ENCODE measurements at regions not wholly inside any gene's neighbourhood (a gene's known extent, or its start where the extent isn't known, plus 50 kb on each side); places are given as distances from the start of the nearest gene placed in this dataset.
"Not testable (repeated sequence)": the region's sequence is repeated elsewhere in the genome, so short reads cannot be mapped to it uniquely, and the experiment has no call there.

DNA sequence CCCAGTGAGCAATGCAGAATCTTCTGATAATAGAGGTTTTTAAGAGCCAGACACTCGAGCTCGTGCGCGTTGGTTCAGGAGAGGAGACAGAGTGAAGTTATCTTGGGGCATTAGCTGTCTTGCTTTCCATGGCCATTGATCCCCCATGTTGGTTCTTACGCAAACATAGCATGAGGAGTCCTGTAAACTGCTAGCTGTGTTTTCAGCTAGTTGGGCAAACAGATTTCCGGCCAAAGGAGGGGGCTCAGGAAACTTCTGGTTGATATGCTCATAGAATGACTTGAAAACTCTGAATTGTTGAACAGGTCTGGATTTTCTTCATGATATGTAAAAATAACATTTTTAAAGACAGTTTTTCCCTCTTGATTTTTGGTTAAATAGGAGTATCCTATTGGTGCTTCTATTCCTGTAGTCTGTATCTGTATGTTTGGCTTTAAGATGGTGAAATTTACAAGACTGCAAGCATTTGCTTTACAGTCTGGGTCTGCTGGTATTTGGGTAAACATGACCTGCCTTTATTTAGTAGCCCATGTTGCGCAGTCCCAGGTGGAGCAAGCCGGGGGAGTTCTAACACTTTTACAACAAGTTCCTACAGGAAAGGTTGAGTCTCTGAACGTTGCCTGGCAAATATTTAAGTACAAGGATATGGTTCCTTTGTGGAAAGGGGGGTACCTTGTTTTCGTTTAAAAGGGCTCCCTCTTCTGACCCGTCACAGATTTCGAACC lies 218.4 kb upstream of the KCND2 start:
- Histone ChIP-seq H3K27ac (ENCODE audit: insufficient read depth, low read depth, low read length, poor library complexity, severe bottlenecking) (no peak overlapping the region), H3K4me1 (ENCODE audit: control insufficient read depth, insufficient read depth, low read length) (no peaks in the 10 kb centered on the region), H3K4me3 (ENCODE audit: insufficient read depth, low read depth, low read length) (no peak overlapping the region)

DNA sequence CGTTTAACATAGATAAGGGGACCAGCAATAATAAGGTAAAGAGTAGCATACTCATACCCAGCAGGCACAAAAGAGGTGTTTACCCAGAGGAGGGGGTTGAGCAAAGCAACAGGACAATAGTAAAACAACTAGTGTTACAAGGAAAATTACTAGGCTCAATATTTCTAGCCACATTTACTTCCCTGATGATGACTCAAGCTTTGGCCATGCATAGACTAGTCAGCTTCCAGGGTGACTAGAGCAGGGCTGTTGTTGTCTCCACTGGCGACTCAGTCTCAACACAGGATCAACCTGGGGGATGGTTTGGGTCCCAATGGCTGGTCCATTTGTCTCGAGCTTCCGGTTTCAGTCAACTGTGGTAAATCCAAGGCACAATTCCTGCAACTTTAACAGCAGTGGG lies 217.7 kb upstream of the KCND2 start:
- Histone ChIP-seq H3K4me1 (ENCODE audit: control insufficient read depth, insufficient read depth, low read length) (no peaks in the 10 kb centered on the region), H3K36me3 (ENCODE audit: control insufficient read depth, insufficient read depth, low read length) (no peaks in the 10 kb centered on the region), H3K9me3 (ENCODE audit: control insufficient read depth, low read length) (no peaks in the 10 kb centered on the region), H3K27me3 (ENCODE audit: control insufficient read depth, insufficient read depth, low read length, poor library complexity, severe bottlenecking) (no peaks in the 10 kb centered on the region), H3K27ac (ENCODE audit: insufficient read depth, low read depth, low read length, poor library complexity, severe bottlenecking) (no peak overlapping the region), H3K4me3 (ENCODE audit: insufficient read depth, low read depth, low read length) (no peak overlapping the region)
- 93 to 96% methylated on average over 4 of the region's 4 CpGs for WGBS, 2 experiments

More for the DNA sequence above, 218.4 kb upstream of the KCND2 start:
- Histone ChIP-seq H3K36me3 (ENCODE audit: control insufficient read depth, insufficient read depth, low read length) (no peaks in the 10 kb centered on the region), H3K27me3 (ENCODE audit: control insufficient read depth, insufficient read depth, low read length, poor library complexity, severe bottlenecking) (no peaks in the 10 kb centered on the region), H3K9me3 (ENCODE audit: control insufficient read depth, low read length) (no peaks in the 10 kb centered on the region)
- 91 to 95% methylated on average over 12 of the region's 12 CpGs for WGBS, 2 experiments

DNA sequence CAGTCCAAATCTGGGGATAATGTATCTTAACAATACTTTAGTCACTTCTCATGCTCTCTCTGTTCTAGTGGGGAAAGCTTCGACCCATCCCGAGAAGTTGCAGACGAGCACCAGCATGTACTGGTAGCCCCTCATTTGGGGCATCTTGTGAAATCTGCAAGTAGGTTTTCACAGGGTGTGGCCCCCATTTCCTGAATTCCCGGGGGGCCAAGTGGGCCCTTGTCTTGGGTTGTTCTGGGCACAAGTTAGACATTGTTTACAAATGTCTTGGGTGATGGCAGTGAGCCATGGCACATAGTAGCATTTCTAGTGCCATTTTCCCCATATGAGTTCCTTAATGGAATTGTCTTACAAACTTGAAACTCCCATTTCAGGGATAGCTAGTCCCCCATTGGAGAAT lies 216.7 kb upstream of the KCND2 start:
- Histone ChIP-seq H3K36me3 (ENCODE audit: control insufficient read depth, insufficient read depth, low read length) (no peaks in the 10 kb centered on the region), H3K4me3 (ENCODE audit: insufficient read depth, low read depth, low read length) (no peak overlapping the region), H3K27me3 (ENCODE audit: control insufficient read depth, insufficient read depth, low read length, poor library complexity, severe bottlenecking) (no peaks in the 10 kb centered on the region), H3K9me3 (ENCODE audit: control insufficient read depth, low read length) (no peaks in the 10 kb centered on the region), H3K4me1 (ENCODE audit: control insufficient read depth, insufficient read depth, low read length) (no peaks in the 10 kb centered on the region), H3K27ac (ENCODE audit: insufficient read depth, low read depth, low read length, poor library complexity, severe bottlenecking) (no peak overlapping the region)
- 95 to 98% methylated on average over 4 of the region's 4 CpGs for WGBS, 2 experiments

DNA sequence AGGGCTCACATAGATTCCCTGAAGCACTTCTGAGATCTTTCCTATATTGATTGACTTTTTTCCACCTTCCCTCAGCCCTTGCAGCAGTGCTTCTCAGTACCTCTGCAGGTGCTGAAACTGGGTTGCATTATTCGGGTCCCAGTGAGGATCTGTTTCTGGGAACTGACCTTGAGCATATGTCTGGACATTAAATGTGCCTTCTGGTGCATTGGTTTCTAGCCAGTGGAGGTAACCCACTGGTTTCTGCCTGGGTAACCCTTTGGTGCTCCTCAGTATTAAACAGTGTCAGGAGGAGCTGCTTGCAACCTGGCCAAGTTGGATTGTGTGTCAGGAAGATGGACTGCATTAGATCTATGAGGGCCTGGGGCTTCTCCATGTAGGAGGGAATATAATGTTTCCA lies 213.3 kb upstream of the KCND2 start:
- Histone ChIP-seq H3K4me3 (ENCODE audit: insufficient read depth, low read depth, low read length) (no peak overlapping the region), H3K27me3 (ENCODE audit: control insufficient read depth, insufficient read depth, low read length, poor library complexity, severe bottlenecking) (no peaks in the 10 kb centered on the region), H3K4me1 (ENCODE audit: control insufficient read depth, insufficient read depth, low read length) (no peaks in the 10 kb centered on the region), H3K9me3 (ENCODE audit: control insufficient read depth, low read length) (no peaks in the 10 kb centered on the region), H3K27ac (ENCODE audit: insufficient read depth, low read depth, low read length, poor library complexity, severe bottlenecking) (no peak overlapping the region), H3K36me3 (ENCODE audit: control insufficient read depth, insufficient read depth, low read length) (no peaks in the 10 kb centered on the region)
- WGBS, 2 experiments, result 91 to 100% methylated on average over 1 of the region's 1 CpG

DNA sequence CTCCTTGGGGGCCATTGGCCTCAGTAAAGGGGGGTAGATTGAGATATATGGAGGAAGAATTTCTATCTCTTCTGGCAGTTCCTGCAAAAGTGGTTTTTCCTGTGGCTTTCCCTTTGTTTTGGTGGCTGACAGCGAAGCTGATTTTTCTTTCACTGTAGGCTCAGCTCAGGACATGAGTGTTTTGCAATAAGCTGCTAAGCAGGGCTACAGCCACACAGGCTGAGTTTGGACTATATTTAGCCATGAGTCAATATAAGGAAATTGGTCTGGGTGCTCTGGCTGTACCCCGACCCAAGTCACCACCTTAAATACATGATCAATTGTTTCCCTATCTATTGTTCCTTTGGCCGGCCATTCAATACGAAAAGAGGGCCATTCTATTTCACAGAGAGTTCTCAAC lies 212.7 kb upstream of the KCND2 start:
- H3K27ac ChIP-seq (ENCODE audit: insufficient read depth, low read depth, low read length, poor library complexity, severe bottlenecking), result no peak overlapping the region
- no peak overlapping the region for H3K4me3 ChIP-seq (ENCODE audit: insufficient read depth, low read depth, low read length)

DNA sequence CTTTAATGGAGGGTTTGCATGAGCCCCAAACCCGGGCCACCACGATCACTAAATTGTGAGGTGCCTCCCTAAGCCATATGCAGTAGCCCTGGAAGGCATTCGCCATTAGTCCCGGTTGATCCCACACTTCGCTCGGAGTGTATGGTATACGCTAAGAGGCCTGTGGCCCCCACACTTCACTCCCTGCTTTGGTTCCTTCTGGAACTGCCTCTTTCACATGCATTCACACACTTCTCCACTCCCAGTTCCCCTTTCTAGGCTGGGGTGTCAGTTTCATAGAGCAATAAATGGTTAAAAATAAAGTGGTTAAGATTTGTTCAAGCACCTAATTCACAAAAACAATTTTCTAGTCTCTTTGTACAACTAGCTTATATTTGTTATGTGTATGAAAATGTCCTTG lies 212.1 kb upstream of the KCND2 start:
- WGBS, 2 experiments, result 94 to 98% methylated on average over 7 of the region's 7 CpGs
- Histone ChIP-seq H3K27ac (ENCODE audit: insufficient read depth, low read depth, low read length, poor library complexity, severe bottlenecking) (no peak overlapping the region), H3K36me3 (ENCODE audit: control insufficient read depth, insufficient read depth, low read length) (no peaks in the 10 kb centered on the region), H3K4me1 (ENCODE audit: control insufficient read depth, insufficient read depth, low read length) (no peaks in the 10 kb centered on the region), H3K27me3 (ENCODE audit: control insufficient read depth, insufficient read depth, low read length, poor library complexity, severe bottlenecking) (no peaks in the 10 kb centered on the region), H3K4me3 (ENCODE audit: insufficient read depth, low read depth, low read length) (no peak overlapping the region), H3K9me3 (ENCODE audit: control insufficient read depth, low read length) (no peaks in the 10 kb centered on the region)

More for the DNA sequence above, 212.7 kb upstream of the KCND2 start:
- 88% methylated on average over 4 of the region's 4 CpGs for WGBS, 2 experiments
- no peaks in the 10 kb centered on the region for H3K9me3 ChIP-seq (ENCODE audit: control insufficient read depth, low read length)
- no peaks in the 10 kb centered on the region for H3K36me3 ChIP-seq (ENCODE audit: control insufficient read depth, insufficient read depth, low read length)
- no peaks in the 10 kb centered on the region for H3K4me1 ChIP-seq (ENCODE audit: control insufficient read depth, insufficient read depth, low read length)
- no peaks in the 10 kb centered on the region for H3K27me3 ChIP-seq (ENCODE audit: control insufficient read depth, insufficient read depth, low read length, poor library complexity, severe bottlenecking)

DNA sequence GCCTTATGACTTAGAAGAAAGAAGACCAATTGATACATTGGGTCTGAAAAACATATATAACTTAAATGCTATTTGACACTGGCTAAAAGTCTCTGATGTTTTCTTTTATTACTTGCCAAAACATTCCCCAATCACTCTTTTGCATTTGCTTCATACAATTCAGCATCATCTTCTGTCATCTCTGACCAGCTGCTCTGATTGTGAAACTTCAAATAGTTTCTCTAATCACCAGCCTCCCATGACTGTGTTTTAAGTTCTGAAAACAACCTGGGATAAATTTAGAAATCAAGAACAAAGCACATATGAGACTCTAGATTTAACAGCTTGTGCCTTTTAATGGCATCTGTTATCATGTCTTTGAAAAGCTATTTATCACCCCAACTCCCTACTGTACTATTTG lies 208.4 kb upstream of the KCND2 start:
- Histone ChIP-seq H3K4me1 (ENCODE audit: control insufficient read depth, insufficient read depth, low read length) (no peaks in the 10 kb centered on the region), H3K27me3 (ENCODE audit: control insufficient read depth, insufficient read depth, low read length, poor library complexity, severe bottlenecking) (no peaks in the 10 kb centered on the region), H3K36me3 (ENCODE audit: control insufficient read depth, insufficient read depth, low read length) (no peaks in the 10 kb centered on the region), H3K4me3 (ENCODE audit: insufficient read depth, low read depth, low read length) (no peak overlapping the region), H3K27ac (ENCODE audit: insufficient read depth, low read depth, low read length, poor library complexity, severe bottlenecking) (no peak overlapping the region), H3K9me3 (ENCODE audit: control insufficient read depth, low read length) (no peaks in the 10 kb centered on the region)

DNA sequence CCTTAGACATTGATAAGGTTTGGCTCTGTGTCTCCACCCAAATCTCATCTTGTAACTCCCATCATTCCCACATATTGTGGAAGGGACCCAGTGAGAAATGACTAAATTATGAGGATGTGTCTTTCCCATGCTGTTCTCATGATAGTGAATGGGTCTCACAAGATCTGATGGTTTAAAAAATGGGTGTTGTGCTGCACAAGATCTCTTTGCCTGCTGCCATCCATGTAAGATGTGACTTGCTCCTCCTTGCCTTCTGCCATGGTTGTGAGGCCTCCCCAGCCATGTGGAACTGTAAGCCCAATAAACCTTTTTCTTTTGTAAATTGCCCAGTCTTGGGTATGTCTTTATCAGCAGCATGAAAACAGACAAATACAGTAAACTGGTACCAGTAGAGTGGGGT lies 206.1 kb upstream of the KCND2 start:
- not testable (repeated sequence) for H3K4me3 ChIP-seq (ENCODE audit: insufficient read depth, low read depth, low read length); H3K9me3 ChIP-seq (ENCODE audit: control insufficient read depth, low read length); H3K27me3 ChIP-seq (ENCODE audit: control insufficient read depth, insufficient read depth, low read length, poor library complexity, severe bottlenecking); H3K27ac ChIP-seq (ENCODE audit: insufficient read depth, low read depth, low read length, poor library complexity, severe bottlenecking); H3K36me3 ChIP-seq (ENCODE audit: control insufficient read depth, insufficient read depth, low read length); H3K4me1 ChIP-seq (ENCODE audit: control insufficient read depth, insufficient read depth, low read length)

DNA sequence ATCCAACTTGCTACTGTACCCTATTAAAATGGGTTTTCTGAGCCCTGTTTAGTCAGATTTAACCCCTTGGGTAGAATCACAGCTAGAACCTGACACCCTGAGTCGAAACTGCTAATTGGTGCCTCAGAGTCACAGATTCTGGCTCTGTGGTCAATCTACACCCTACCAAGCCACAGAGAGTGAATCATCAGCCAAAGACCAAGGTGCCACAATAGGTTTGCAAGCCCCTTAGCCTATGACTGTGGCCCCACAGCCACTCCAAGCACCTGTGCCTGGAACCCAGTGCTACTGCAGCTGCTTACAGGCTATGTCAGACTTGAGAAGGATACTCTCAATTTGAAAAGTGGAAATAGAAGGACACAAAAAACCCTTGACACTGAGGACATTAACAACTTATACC lies 202.8 kb upstream of the KCND2 start:
- H3K9me3 ChIP-seq (ENCODE audit: control insufficient read depth, low read length), result no peaks in the 10 kb centered on the region
- no peak overlapping the region for H3K27ac ChIP-seq (ENCODE audit: insufficient read depth, low read depth, low read length, poor library complexity, severe bottlenecking)
- H3K4me1 ChIP-seq (ENCODE audit: control insufficient read depth, insufficient read depth, low read length), result no peaks in the 10 kb centered on the region
- WGBS, 2 experiments, result 92 to 100% methylated on average over 1 of the region's 1 CpG
- no peak overlapping the region for H3K4me3 ChIP-seq (ENCODE audit: insufficient read depth, low read depth, low read length)
- no peaks in the 10 kb centered on the region for H3K27me3 ChIP-seq (ENCODE audit: control insufficient read depth, insufficient read depth, low read length, poor library complexity, severe bottlenecking)
- no peaks in the 10 kb centered on the region for H3K36me3 ChIP-seq (ENCODE audit: control insufficient read depth, insufficient read depth, low read length)

DNA sequence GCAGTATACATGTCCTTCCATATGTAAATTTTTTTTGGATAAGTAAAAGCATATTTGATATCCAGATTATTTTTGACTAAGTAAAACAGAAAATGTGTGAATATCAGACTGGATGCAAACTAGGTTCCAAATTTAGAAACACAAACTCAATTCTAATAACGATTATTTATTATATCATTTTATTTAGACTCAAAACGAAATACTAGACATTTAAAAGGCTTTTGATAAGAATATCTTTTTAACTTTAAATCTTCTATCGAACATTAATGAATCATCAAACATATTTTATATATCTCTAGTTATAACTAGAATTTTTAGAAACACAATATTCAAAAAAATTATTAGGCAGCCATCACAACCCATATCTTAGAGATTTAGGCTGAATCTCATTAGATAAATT lies 195.2 kb upstream of the KCND2 start:
- Histone ChIP-seq H3K27ac (ENCODE audit: insufficient read depth, low read depth, low read length, poor library complexity, severe bottlenecking) (no peak overlapping the region), H3K4me1 (ENCODE audit: control insufficient read depth, insufficient read depth, low read length) (no peaks in the 10 kb centered on the region), H3K4me3 (ENCODE audit: insufficient read depth, low read depth, low read length) (no peak overlapping the region), H3K36me3 (ENCODE audit: control insufficient read depth, insufficient read depth, low read length) (no peaks in the 10 kb centered on the region), H3K9me3 (ENCODE audit: control insufficient read depth, low read length) (no peaks in the 10 kb centered on the region), H3K27me3 (ENCODE audit: control insufficient read depth, insufficient read depth, low read length, poor library complexity, severe bottlenecking) (no peaks in the 10 kb centered on the region)
- WGBS, 2 experiments, result no CpG with 5 or more reads among the region's 3 CpGs

DNA sequence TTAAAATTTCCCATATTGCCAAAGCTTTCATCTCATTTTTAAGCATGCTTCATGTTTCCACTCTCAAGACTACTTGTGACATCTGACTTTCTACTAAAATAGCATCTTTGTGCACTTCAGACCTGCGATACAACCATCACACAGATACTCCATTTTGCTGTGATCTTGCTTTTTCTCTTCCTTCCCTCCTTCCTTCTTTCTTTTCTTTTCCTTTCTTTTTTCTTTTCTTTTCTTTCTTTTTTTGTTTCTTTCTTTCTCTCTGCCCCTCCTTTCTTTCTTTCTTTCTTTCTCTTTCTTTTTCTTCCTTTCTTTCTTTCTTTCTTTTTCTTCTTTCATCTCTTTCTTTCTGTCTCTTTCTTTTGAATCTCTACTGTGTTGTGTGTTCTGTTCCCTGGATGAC lies 194.0 kb upstream of the KCND2 start:
- 90 to 94% methylated on average over 1 of the region's 1 CpG for whole genome bisulfite sequencing, 2 experiments
- Histone ChIP-seq H3K27me3 (ENCODE audit: control insufficient read depth, insufficient read depth, low read length, poor library complexity, severe bottlenecking) (no peaks in the 10 kb centered on the region), H3K4me1 (ENCODE audit: control insufficient read depth, insufficient read depth, low read length) (no peaks in the 10 kb centered on the region)

More for the DNA sequence above, 194.0 kb upstream of the KCND2 start:
- Histone ChIP-seq H3K27ac (ENCODE audit: insufficient read depth, low read depth, low read length, poor library complexity, severe bottlenecking) (no peak overlapping the region), H3K36me3 (ENCODE audit: control insufficient read depth, insufficient read depth, low read length) (no peaks in the 10 kb centered on the region), H3K4me3 (ENCODE audit: insufficient read depth, low read depth, low read length) (no peak overlapping the region), H3K9me3 (ENCODE audit: control insufficient read depth, low read length) (no peaks in the 10 kb centered on the region)

Data from ectodermal cell (in vitro differentiated cells).